ENCODE measurements at regions not wholly inside any gene's neighbourhood (a gene's known extent, or its start where the extent isn't known, plus 50 kb on each side); places are given as distances from the start of the nearest gene placed in this dataset.

- TF ChIP-seq CTCF (optimal IDR thresholded peaks at IDR 0.05 in 1 of 3, IDR thresholded peaks at IDR 0.05 in 1 of 3, conservative IDR thresholded peaks at IDR 0.05 in 1 of 3; ENCODE audit: extremely low read depth in 1 of 3, insufficient read depth in 2 of 3, low read length in 3 of 3) (no peak), EZH2 (IDR thresholded peaks at IDR 0.05; ENCODE audit: low read length) (no peak)
Measured at GRCh38 chr16:5378531-5378930, 280.9 kb upstream of the EEF2KMT start.

Data from keratinocyte (primary cell).